ENCODE measurements at regions not wholly inside any gene's neighbourhood (a gene's known extent, or its start where the extent isn't known, plus 50 kb on each side); places are given as distances from the start of the nearest gene placed in this dataset.
"Not testable (repeated sequence)": the region's sequence is repeated elsewhere in the genome, so short reads cannot be mapped to it uniquely, and the experiment has no call there.

- DNase-seq (ENCODE audit: low read depth): no peak
Measured at GRCh38 chr2:44086629-44087028, 82.0 kb upstream of the PPM1B start.

- peak; percentile 68 for DNase-seq (ENCODE audit: low read depth)
Measured at GRCh38 chr2:44087036-44087713, 81.5 kb upstream of the PPM1B start.

DNA sequence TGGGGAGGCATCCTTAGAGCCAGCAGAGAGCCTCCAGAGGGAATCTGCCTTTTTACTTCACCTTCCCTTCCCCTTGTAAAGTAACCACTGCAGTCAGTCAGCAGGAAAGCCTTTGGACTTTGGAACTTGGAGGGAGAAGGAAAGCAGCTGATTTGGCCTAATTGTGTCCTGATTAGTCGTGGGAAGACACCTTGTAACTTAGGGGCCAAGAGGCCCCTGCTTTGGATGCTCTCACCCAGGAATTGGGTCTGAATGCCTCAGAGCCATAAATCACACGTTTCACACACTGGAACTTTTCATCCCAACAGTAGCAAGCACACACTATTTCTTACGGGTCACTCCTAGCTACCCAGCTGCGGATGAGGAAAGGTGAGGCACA lies 81.0 kb upstream of the PPM1B start:
- no peak for DNase-seq (ENCODE audit: low read depth)

GRCh38 chr2:44092519-44092918 lies 76.2 kb upstream of the PPM1B start:
- DNase-seq (ENCODE audit: low read depth): not testable (repeated sequence)

- DNase-seq (ENCODE audit: low read depth): no peak
Measured at GRCh38 chr2:44093970-44094369, 74.7 kb upstream of the PPM1B start.

GRCh38 chr2:44097322-44097907 lies 71.3 kb upstream of the PPM1B start:
- DNase-seq (ENCODE audit: low read depth): no peak

DNA sequence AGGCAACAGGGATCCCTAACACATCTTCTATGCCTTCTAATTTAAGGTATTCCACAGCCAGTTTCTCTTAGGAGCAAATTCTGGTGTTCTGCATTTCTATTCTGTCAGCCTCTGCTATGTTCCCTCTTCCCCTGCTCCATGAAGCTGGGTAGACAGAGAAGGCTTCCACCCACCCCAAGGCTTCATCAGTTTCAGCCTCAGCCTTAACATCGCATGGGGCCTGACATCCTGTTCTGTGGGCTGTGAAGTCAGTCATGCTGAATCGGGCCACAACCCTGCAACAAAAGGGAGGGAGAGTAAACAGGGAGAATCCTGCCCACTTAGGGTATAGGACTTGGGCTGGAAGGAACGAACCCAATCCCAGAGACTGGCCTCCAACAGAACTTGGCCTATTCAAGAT lies 70.6 kb upstream of the PPM1B start:
- DNase-seq (ENCODE audit: low read depth): no peak

- DNase-seq (ENCODE audit: low read depth): no peak
Measured at GRCh38 chr2:44098891-44099290, 69.8 kb upstream of the PPM1B start.

- DNase-seq (ENCODE audit: low read depth): no peak
Measured at GRCh38 chr2:44100351-44100750, 68.3 kb upstream of the PPM1B start.

- DNase-seq (ENCODE audit: low read depth): no peak
Measured at GRCh38 chr2:44101246-44101645, 67.4 kb upstream of the PPM1B start.

- DNase-seq (ENCODE audit: low read depth): no peak
Measured at GRCh38 chr2:44102790-44103562, 65.7 kb upstream of the PPM1B start.

GRCh38 chr2:44103639-44104038 lies 65.0 kb upstream of the PPM1B start:
- DNase-seq (ENCODE audit: low read depth): no peak

- no peak for DNase-seq (ENCODE audit: low read depth)
Measured at GRCh38 chr2:44104855-44105271, 63.8 kb upstream of the PPM1B start.

- DNase-seq (ENCODE audit: low read depth): not testable (repeated sequence)
Measured at GRCh38 chr2:44106509-44106908, 62.2 kb upstream of the PPM1B start.

- no peak for DNase-seq (ENCODE audit: low read depth)
Measured at GRCh38 chr2:44107086-44107740, 61.5 kb upstream of the PPM1B start.

- no peak for DNase-seq (ENCODE audit: low read depth)
Measured at GRCh38 chr2:44107974-44108373, 60.7 kb upstream of the PPM1B start.

DNA sequence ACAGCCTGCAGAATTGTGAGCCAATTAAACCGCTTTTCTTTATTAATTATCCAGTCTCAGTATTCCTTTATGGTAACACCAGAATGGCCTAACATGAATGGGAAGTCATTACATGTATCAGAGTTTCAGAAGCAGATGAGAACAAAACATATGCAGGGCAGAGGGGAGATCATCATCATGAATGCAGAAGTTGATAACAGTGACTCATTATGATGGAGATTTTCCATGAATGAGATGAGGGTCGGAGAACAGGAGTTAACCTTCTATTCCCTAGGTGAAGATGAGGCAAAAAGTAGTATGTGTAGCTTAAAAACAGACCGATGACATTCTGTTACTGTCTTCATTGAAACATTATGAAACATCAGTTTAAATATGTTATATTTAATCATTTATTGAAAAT lies 59.5 kb upstream of the PPM1B start:
- DNase-seq (ENCODE audit: low read depth): no peak

- DNase-seq (ENCODE audit: low read depth): no peak
Measured at GRCh38 chr2:44110444-44110843, 58.2 kb upstream of the PPM1B start.

DNA sequence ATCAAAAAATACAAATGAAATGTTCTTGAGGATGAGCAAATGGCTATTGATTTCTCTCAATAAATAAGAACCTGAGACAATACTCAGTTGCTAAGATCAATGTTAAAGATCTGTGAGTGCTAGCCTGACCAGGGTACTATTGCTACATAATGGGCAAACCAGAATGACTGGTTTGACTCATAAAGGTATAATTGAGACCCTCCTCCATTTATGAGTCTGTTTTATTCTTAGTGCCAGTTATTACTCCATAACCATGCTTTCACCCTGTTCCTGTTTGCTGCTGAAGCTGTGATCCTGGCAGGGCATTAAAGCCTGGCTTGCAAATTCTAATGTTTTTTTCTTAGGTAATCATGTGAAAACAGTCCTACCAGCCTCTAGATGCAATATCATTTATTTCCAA lies 56.6 kb upstream of the PPM1B start:
- DNase-seq (ENCODE audit: low read depth): no peak

DNA sequence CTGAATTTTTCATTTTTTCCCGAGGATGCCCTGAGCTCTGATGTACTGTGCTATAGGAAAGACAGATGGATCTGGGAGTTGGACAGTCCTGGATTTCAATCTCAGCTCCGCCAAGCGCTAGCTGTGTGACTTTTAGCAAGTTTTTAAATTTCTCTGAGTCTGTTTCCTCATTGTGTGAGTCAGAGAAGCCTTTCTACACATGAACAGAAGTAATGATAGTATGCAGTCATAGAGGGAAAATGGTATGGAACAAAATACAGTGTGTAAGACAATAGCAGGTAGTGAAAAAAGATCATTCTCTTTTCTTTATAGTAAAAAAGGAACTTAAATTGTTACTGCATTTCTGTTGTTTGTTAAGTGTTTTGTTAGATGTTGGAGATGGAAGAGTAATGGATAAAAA lies 52.4 kb upstream of the PPM1B start:
- DNase-seq (ENCODE audit: low read depth): no peak

DNA sequence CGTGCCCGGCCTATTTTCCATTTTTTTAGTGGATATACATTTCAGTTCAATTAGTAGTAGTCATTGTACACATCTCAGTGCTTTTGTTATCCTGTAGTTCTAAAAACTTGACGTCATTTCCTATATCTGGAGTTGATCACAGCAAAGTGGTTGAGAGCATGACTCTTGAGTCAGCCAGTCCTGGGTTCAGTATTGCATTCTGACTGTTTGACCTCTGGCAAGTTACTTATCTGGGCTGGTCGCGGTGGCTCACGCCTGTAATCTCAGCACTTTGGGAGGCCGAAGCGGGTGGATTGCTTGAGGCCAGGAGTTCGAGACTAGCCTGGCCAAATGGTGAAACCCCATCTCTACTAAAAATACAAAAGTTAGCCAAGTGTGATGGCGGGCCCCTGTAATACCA lies 50.4 kb upstream of the PPM1B start:
- DNase-seq (ENCODE audit: low read depth): no peak
